ENCODE measurements at regions not wholly inside any gene's neighbourhood (a gene's known extent, or its start where the extent isn't known, plus 50 kb on each side); places are given as distances from the start of the nearest gene placed in this dataset.
A peak's percentile ranks its signal among the peaks of the same experiment; 100 is the strongest.

- TF ChIP-seq CTCF (IDR thresholded peaks at IDR 0.05; ENCODE audit: insufficient read depth, low read depth, low read length, missing control alignments): no peak
- no peak for DNase-seq (ENCODE audit: low read depth)
- no peak overlapping the region for H3K4me3 ChIP-seq (ENCODE audit: low read length)
Observed at GRCh38 chr2:17182399-17182798, 335.8 kb downstream of the RAD51AP2 start.

- no peak for TF ChIP-seq CTCF (IDR thresholded peaks at IDR 0.05; ENCODE audit: insufficient read depth, low read depth, low read length, missing control alignments)
- DNase-seq (ENCODE audit: low read depth): no peak
- H3K4me3 ChIP-seq (ENCODE audit: low read length): no peak overlapping the region
Observed at GRCh38 chr2:17181051-17181752, 337.0 kb downstream of the RAD51AP2 start.

- TF ChIP-seq CTCF (IDR thresholded peaks at IDR 0.05; ENCODE audit: insufficient read depth, low read depth, low read length, missing control alignments): no peak
- H3K4me3 ChIP-seq (ENCODE audit: low read length): no peak overlapping the region
- DNase-seq (ENCODE audit: low read depth): peak; percentile 61
Observed at GRCh38 chr2:17179145-17179808, 339.0 kb downstream of the RAD51AP2 start.

- TF ChIP-seq CTCF (IDR thresholded peaks at IDR 0.05; ENCODE audit: insufficient read depth, low read depth, low read length, missing control alignments): no peak
- DNase-seq (ENCODE audit: low read depth): no peak
- no peak overlapping the region for H3K4me3 ChIP-seq (ENCODE audit: low read length)
Observed at GRCh38 chr2:17177088-17177487, 341.2 kb downstream of the RAD51AP2 start.

- peak; percentile 64 for DNase-seq (ENCODE audit: low read depth)
- no peak overlapping the region for H3K4me3 ChIP-seq (ENCODE audit: low read length)
- peak; percentile 91 for TF ChIP-seq CTCF (IDR thresholded peaks at IDR 0.05; ENCODE audit: insufficient read depth, low read depth, low read length, missing control alignments)
Observed at GRCh38 chr2:17171446-17172049, 346.7 kb downstream of the RAD51AP2 start.

GRCh38 chr2:17166506-17166905 is 351.7 kb downstream of the RAD51AP2 start:
- peak; percentile 69 for DNase-seq (ENCODE audit: low read depth)
- H3K4me3 ChIP-seq (ENCODE audit: low read length): no peak overlapping the region
- TF ChIP-seq CTCF (IDR thresholded peaks at IDR 0.05; ENCODE audit: insufficient read depth, low read depth, low read length, missing control alignments): no peak
